ENCODE measurements at regions not wholly inside any gene's neighbourhood (a gene's known extent, or its start where the extent isn't known, plus 50 kb on each side); places are given as distances from the start of the nearest gene placed in this dataset.

DNA sequence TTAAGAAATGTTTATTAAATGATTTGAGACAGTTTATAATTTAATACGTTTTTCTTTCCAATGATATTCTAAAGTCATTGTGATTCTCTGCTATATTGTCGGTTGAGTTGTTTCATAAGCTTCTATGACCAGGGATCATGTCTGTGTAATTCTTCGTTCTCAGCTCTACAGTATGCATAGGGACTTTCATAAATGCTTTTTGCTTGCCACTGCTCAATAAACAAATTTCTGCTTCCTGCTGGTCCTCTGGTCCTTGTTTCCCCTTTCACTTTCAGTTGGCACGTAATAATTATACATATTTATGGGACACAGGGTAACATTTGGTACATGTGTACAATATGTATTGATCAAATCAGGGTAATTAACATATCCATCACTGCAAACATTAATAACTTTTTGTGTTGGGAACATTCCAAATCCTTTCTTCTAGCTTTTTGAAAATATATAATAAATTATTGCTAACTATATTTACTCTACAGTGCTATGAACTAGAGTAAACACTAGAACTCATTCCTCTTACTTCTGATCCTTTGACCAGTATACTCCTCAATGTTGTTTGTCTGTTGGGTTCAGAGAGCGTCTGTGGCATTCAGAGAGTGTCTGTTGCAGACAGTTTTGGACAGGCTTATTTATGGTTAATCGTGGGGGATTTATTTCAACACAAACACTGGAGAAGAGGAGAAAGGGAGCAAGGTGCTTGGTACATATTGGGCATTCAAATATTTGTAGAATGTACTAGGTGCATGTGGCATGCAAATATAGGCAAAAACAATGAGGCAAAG lies 68.3 kb upstream of the SPANXB1 start:
- DNase-seq (ENCODE audit: low read depth), result no peak
- H3K4me3 ChIP-seq (replicated peaks; ENCODE audit: low read depth, low read length), result no peak overlapping the region
- TF ChIP-seq, protein P1, sequence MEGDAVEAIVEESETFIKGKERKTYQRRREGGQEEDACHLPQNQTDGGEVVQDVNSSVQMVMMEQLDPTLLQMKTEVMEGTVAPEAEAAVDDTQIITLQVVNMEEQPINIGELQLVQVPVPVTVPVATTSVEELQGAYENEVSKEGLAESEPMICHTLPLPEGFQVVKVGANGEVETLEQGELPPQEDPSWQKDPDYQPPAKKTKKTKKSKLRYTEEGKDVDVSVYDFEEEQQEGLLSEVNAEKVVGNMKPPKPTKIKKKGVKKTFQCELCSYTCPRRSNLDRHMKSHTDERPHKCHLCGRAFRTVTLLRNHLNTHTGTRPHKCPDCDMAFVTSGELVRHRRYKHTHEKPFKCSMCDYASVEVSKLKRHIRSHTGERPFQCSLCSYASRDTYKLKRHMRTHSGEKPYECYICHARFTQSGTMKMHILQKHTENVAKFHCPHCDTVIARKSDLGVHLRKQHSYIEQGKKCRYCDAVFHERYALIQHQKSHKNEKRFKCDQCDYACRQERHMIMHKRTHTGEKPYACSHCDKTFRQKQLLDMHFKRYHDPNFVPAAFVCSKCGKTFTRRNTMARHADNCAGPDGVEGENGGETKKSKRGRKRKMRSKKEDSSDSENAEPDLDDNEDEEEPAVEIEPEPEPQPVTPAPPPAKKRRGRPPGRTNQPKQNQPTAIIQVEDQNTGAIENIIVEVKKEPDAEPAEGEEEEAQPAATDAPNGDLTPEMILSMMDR (IDR thresholded peaks at IDR 0.05; ENCODE audit: low read length, missing control alignments), result no peak

DNA sequence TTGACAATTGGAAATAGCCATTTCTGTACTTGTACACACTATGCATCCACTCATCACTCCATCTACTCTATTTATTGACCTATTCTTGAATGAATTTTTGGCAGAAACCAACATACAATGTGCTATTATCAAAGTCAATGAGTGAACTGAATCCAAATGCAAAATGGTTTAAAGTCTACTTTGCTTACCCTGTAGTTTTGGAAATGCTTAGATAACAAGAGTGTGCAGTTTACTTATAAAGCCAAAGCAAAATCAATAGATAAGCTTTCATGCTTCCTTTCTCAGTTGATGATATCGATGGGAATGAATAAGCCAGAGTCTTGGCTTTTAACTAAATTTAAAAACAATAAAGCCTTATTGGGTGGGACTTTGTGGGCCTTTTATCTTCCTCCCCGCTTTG lies 58.9 kb upstream of the SPANXB1 start:
- TF ChIP-seq, protein P1 (IDR thresholded peaks at IDR 0.05; ENCODE audit: low read length, missing control alignments), result no peak

DNA sequence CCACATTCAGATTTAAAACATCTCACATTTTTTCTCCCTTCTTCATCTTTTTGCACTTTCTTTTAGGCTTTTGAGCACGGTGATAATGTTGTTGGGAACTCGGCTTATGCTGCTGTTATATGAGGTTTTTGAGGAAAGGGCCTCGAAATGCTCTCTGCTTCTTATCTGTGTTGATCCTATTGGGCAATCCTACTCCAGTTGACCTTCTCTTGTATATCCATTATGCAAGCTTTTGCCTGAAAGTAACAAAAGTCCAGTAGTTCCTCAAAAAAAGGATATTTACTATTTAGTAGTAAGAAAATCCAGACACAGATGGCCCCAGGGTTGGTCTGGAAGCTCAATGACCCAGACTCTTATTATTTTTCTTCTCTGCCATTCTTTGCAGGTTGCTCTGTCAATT lies 57.7 kb upstream of the SPANXB1 start:
- TF ChIP-seq, protein P1 (IDR thresholded peaks at IDR 0.05; ENCODE audit: low read length, missing control alignments), result no peak
- DNase-seq (ENCODE audit: low read depth), result no peak
- H3K4me3 ChIP-seq (replicated peaks; ENCODE audit: low read depth, low read length), result no peak overlapping the region

More for the DNA sequence above, 58.9 kb upstream of the SPANXB1 start:
- no peak overlapping the region for H3K4me3 ChIP-seq (replicated peaks; ENCODE audit: low read depth, low read length)
- DNase-seq (ENCODE audit: low read depth), result no peak

DNA sequence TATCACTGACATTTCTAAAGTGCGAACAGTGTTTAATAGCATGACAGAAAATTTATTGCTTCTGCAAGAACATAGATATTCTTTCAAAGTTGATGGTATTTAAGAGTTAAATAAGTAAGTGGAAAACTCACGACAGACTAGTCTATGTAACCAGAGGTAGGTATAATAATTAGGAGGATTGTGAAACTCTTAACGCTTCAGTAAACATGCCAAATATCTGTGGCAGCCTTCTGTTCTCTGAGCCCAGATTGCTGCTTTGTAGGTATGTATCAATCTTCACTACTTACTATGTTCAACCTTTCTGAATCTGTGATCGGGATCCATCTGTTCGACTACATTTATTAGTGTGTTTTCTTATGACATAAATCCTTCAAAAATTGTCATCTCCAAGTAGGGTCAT lies 53.6 kb upstream of the SPANXB1 start:
- TF ChIP-seq, protein P1 (IDR thresholded peaks at IDR 0.05; ENCODE audit: low read length, missing control alignments), result no peak
- DNase-seq (ENCODE audit: low read depth), result no peak
- no peak overlapping the region for H3K4me3 ChIP-seq (replicated peaks; ENCODE audit: low read depth, low read length)

DNA sequence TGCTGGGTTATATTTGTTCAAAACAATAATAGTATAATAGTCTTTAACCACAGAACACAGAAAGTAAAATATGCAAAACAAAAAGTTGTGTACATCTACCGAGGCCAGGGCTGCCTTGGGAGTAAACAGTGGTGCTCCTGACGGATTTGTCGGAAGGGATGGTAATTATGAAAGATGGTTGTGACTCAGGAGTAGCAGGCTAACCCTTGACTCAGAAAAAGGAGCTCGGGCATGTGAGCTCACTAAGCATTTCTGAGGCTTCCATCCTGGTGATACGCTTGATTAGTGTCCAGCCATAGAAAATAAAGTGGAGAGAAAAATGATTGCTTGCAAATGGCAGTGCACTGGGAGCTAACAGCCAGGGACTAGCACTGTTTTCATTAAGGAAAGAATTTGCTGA lies 53.2 kb upstream of the SPANXB1 start:
- DNase-seq (ENCODE audit: low read depth), result no peak
- TF ChIP-seq, protein P1 (IDR thresholded peaks at IDR 0.05; ENCODE audit: low read length, missing control alignments), result no peak

More for the DNA sequence above, 53.2 kb upstream of the SPANXB1 start:
- H3K4me3 ChIP-seq (replicated peaks; ENCODE audit: low read depth, low read length), result no peak overlapping the region
